Epithelial cell of proximal tubule (primary cell): ENCODE measurements at regions not wholly inside any gene's neighbourhood (a gene's known extent, or its start where the extent isn't known, plus 50 kb on each side); places are given as distances from the start of the nearest gene placed in this dataset.
"Not testable (repeated sequence)": the region's sequence is repeated elsewhere in the genome, so short reads cannot be mapped to it uniquely, and the experiment has no call there.

ENCODE experiments used
- DNase-seq: peaks from one replicate; pipeline ENCODE4 v3.0.0-alpha.2; 2011; ENCODE audit warnings: low read depth
- H3K4me3 ChIP-seq: 2 replicates; pipeline ENCODE4 v1.5.1; 2011; ENCODE audit warnings: low read depth, mild to moderate bottlenecking, low read length
- TF ChIP-seq, protein P1 (sequence below): conservative IDR thresholded peaks from 2 replicates; pipeline ENCODE4 v1.5.1; 2012; ENCODE audit warnings: low read depth, mild to moderate bottlenecking, low read length

DNA sequence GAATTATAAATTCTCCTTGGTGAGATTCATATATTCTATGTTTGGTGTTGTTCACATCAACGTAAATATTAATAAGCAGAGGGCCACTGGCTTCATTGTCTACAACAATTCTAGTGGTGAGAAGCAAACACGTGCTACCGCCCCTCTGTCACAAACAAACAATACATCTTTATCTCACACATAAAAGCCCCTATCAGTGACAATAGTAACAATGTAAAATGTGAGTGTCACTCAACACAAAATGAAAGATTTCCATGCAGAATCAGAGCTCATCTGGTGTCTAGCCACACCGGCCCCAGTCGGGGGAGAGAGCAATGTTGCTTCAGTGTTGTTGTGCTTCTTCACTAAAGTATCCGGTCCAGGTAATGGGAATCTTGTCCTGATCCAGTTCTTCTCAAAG lies 932.6 kb downstream of the SOCS6 start:
- TF ChIP-seq, protein P1, sequence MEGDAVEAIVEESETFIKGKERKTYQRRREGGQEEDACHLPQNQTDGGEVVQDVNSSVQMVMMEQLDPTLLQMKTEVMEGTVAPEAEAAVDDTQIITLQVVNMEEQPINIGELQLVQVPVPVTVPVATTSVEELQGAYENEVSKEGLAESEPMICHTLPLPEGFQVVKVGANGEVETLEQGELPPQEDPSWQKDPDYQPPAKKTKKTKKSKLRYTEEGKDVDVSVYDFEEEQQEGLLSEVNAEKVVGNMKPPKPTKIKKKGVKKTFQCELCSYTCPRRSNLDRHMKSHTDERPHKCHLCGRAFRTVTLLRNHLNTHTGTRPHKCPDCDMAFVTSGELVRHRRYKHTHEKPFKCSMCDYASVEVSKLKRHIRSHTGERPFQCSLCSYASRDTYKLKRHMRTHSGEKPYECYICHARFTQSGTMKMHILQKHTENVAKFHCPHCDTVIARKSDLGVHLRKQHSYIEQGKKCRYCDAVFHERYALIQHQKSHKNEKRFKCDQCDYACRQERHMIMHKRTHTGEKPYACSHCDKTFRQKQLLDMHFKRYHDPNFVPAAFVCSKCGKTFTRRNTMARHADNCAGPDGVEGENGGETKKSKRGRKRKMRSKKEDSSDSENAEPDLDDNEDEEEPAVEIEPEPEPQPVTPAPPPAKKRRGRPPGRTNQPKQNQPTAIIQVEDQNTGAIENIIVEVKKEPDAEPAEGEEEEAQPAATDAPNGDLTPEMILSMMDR: no peak
- H3K4me3 ChIP-seq: no peak overlapping the region
- no peak for DNase-seq

DNA sequence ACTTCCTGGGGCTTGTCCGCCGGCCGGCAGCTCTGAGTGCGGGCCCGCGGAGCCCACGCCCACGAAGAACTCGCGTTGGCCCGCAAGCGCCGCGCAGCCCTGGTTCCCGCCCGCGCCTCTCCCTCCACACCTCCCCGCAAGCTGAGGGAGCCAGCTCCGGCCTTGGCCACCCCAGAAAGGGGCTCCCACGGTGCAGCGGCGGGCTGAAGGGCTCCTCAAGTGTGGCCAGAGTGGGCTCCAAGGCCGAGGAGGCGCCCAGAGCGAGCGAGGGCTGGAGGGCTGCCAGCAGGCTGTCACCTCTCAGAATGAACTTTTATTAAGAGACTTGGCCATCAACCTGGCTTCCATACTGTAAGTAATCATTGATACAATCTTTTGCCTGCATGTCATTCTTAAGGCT lies 923.9 kb downstream of the SOCS6 start:
- H3K4me3 ChIP-seq, DNase-seq: not testable (repeated sequence)

DNA sequence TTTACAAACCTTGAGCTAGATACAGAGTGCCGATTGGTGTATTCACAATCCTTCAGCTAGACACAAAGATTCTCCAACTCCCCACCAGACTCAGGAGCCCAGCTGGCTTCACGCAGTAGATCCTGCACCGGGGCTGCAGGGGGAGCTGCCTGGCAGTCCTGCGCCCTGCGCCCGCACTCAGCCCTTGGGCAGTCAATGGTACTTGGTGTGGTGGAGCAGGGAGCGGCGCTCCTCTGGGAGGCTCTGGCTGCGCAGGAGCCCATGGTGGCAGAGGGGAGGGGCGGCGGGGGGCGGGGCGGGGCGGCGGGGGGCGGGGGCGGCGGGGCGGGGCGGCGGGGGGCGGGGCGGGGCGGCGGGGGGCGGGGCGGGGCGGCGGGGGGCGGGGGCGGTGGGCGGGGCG lies 923.4 kb downstream of the SOCS6 start:
- DNase-seq: no peak
- TF ChIP-seq, protein P1: no peak
- H3K4me3 ChIP-seq: no peak overlapping the region

DNA sequence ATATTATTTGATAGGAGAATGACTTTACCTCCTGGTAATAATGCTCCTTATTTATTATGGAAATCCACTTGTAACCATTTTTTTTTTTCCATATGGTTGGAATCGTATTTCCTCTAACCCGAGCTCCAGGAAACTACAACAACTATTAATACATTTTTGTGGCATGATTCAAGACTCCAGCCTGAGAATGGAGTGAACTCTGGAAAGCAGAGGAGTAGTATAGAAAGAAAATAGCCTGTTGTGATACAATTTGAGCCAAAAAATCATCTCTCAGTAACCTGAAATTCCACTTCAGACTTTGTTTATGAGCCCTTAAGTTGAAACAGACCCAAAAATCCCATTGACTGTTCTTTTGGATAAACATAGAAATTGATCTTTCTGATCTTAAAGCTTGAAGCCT lies 921.1 kb downstream of the SOCS6 start:
- TF ChIP-seq, protein P1: no peak
- DNase-seq: no peak
- no peak overlapping the region for H3K4me3 ChIP-seq

DNA sequence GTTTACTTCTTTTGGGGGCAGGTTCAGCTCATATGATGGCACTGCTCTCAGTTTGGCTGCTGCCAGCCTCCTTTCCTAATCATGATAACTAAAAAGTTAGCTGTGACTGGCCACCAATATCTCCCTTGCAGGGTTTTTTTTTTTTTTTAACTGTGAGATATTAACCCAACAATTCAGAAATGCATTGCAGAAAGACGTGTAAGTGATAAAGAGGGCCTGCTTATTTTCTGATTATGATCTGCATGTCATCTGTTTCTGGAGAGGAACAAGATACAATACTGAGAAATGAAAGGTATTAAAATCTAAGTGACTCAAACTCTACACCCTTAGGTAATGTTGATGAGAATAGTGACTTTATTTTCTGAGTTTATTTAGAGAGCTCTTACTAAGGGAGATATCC lies 905.6 kb downstream of the SOCS6 start:
- no peak for DNase-seq
- H3K4me3 ChIP-seq: no peak overlapping the region
- TF ChIP-seq, protein P1: no peak

DNA sequence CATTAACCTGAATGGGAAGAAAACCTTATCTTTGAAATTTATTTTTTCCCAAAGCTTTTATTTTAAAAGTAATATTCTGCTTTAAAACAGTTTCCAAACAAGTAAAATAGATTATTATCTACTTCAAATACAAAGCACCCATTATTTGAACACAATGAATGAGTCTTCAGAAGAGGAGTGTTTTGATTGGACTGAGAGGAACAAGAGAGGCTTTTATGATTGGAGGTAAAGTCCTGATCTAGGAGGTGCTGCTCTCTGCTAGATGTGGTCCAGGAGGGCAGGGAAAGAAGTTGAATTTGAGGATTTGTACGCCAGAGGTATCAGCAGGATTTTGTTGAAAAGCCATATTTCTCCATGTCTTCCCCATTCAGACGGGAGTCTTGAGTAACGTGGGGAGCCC lies 900.7 kb downstream of the SOCS6 start:
- DNase-seq: no peak
- no peak overlapping the region for H3K4me3 ChIP-seq
- TF ChIP-seq, protein P1: no peak

DNA sequence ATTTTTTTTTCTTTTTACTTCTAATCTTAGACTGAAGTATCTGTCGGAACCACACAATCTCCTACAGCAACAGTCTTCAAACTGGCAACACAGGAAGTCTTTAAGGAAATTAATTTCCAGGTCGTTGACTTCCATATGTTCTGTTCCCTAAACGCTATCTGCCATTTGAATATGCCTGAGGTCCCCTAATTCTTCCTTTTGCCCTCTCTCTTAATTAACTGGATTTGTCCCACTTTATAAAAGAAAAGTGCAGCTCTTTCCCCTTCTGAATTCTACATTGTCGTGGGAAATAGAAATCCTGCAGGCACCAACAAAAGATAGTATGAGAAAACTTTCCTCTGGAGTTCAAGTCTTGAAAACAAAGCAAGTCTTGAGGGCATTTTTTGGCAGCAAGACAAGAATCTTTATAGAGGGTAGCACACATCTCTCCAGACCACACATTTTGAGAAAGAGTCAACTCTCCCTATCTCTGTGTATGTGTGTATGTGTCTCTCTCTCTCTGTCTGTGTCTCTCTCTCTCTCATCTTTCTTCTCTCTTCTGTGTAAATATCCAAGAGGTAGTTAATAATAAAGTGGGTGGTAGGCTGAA lies 879.8 kb downstream of the SOCS6 start:
- TF ChIP-seq, protein P1: no peak
- no peak for DNase-seq
- no peak overlapping the region for H3K4me3 ChIP-seq
